ENCODE measurements at regions not wholly inside any gene's neighbourhood (a gene's known extent, or its start where the extent isn't known, plus 50 kb on each side); places are given as distances from the start of the nearest gene placed in this dataset.

DNA sequence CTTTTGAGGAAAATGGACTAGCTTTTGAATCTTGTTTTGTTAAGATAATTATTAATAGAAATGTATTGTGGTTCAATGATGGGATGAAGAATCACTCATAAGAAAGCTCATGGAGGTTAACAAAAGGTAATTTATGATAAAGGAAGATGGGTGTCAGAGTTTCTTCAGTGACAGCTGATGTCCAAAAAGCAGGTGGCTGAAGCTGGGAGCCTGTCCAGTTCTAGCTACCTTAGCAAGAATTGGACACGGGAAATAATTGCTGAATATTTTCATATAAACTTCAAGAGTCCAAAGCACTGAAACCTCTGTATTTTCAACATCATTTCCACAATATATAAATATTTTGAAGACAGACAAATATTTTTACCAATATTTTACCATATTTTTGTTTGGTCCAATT is 1505.8 kb upstream of the SLC39A10 start:
- no peak for TF ChIP-seq POLR2A (IDR thresholded peaks at IDR 0.05)
- TF ChIP-seq, protein P1, sequence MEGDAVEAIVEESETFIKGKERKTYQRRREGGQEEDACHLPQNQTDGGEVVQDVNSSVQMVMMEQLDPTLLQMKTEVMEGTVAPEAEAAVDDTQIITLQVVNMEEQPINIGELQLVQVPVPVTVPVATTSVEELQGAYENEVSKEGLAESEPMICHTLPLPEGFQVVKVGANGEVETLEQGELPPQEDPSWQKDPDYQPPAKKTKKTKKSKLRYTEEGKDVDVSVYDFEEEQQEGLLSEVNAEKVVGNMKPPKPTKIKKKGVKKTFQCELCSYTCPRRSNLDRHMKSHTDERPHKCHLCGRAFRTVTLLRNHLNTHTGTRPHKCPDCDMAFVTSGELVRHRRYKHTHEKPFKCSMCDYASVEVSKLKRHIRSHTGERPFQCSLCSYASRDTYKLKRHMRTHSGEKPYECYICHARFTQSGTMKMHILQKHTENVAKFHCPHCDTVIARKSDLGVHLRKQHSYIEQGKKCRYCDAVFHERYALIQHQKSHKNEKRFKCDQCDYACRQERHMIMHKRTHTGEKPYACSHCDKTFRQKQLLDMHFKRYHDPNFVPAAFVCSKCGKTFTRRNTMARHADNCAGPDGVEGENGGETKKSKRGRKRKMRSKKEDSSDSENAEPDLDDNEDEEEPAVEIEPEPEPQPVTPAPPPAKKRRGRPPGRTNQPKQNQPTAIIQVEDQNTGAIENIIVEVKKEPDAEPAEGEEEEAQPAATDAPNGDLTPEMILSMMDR (IDR thresholded peaks at IDR 0.05): no peak

Data from breast epithelium (tissue), 3 donors.